B cell (primary cell): ENCODE measurements at regions not wholly inside any gene's neighbourhood (a gene's known extent, or its start where the extent isn't known, plus 50 kb on each side); places are given as distances from the start of the nearest gene placed in this dataset.
"Not testable (repeated sequence)": the region's sequence is repeated elsewhere in the genome, so short reads cannot be mapped to it uniquely, and the experiment has no call there.

ENCODE experiments used
- ATAC-seq: fragments of 200-7000 bp; cut with Tn5 transposase; one replicate; pipeline ENCODE4 v1.10.0; 2021; ENCODE audit warnings: low read depth, mild to moderate bottlenecking, moderate number of reproducible peaks, moderate library complexity
- CTCF ChIA-PET: fragments of 350-600 bp; sonication (Branson Sonifier 250); formaldehyde crosslinking; loops from one replicate; lab custom pipeline; 2021; ENCODE audit warnings: antibody characterized with exemption, inconsistent platforms; lab: Charles Lee
- POLR2A ChIA-PET: fragments of 350-600 bp; sonication (Branson Sonifier 250); formaldehyde crosslinking; loops from one replicate; lab custom pipeline; 2021; ENCODE audit warnings: antibody characterized with exemption; lab: Charles Lee
- DNase-seq: peaks from one replicate; pipeline ENCODE4 v3.0.0; 2013
- H2AFZ ChIP-seq: 2 replicates; pipeline ENCODE4 v1.6.1; 2012; ENCODE audit warnings: mild to moderate bottlenecking, low read depth, low read length; ENCODE audit not compliant: insufficient read depth, poor library complexity, severe bottlenecking
- H3K27ac ChIP-seq, 2 donors: 1 replicate in 1 of 2; 2 replicates in 1 of 2; pipeline ENCODE4 v1.5.1; 2012 to 2013; ENCODE audit warnings: low read length in 2 of 2, mild to moderate bottlenecking in 2 of 2, moderate library complexity in 1 of 2
- H3K27me3 ChIP-seq, 4 experiments: fragments of 200-600 bp in 1 of 4; sonication (generic) in 1 of 4; replicated peaks in 1 of 4; 1 replicate in 2 of 4; 2 replicates in 2 of 4; pipeline versions ENCODE4 v1.6.1 to v1.7.0; 2013 to 2016; ENCODE audit warnings: low read length in 3 of 4, mild to moderate bottlenecking in 2 of 4, mixed read lengths in 1 of 4, moderate library complexity in 1 of 4; ENCODE audit not compliant: insufficient read depth in 4 of 4, control insufficient read depth in 3 of 4; ENCODE audit errors: control extremely low read depth in 1 of 4
- H3K36me3 ChIP-seq, 2 experiments: replicated peaks in 1 of 2; 1 replicate in 1 of 2; 2 replicates in 1 of 2; pipeline versions ENCODE4 v1.6.1 to v1.7.1; 2013; ENCODE audit warnings: low read length in 1 of 2; ENCODE audit not compliant: insufficient read depth in 2 of 2, control insufficient read depth in 1 of 2; ENCODE audit errors: control extremely low read depth in 1 of 2, extremely low read depth in 1 of 2
- H3K4me1 ChIP-seq, 2 donors: fragments of 200-600 bp in 1 of 2; sonication (generic) in 1 of 2; 1 replicate in 1 of 2; 2 replicates in 1 of 2; pipeline versions ENCODE4 v1.5.1 to v1.6.1; 2013 to 2017; ENCODE audit warnings: low read length in 2 of 2; ENCODE audit not compliant: control insufficient read depth in 2 of 2, insufficient read depth in 2 of 2
- H3K4me2 ChIP-seq: replicated peaks from 2 replicates; pipeline ENCODE3; 2012; ENCODE audit warnings: mild to moderate bottlenecking, low read depth, low read length; ENCODE audit not compliant: poor library complexity, severe bottlenecking
- H3K4me3 ChIP-seq, 5 experiments: fragments of 200-600 bp in 1 of 5; sonication (generic) in 1 of 5; 1 replicate in 3 of 5; 2 replicates in 2 of 5; pipeline versions ENCODE4 v1.5.1 to v1.7.0; 2011 to 2016; ENCODE audit warnings: low read length in 4 of 5, mild to moderate bottlenecking in 4 of 5, low read depth in 2 of 5, control low read depth in 1 of 5, moderate library complexity in 1 of 5; ENCODE audit not compliant: insufficient read depth in 1 of 5; ENCODE audit errors: control extremely low read depth in 1 of 5, extremely low read depth in 1 of 5
- H3K79me2 ChIP-seq: fragments of 200-600 bp; sonication (generic); one replicate; pipeline ENCODE4 v1.6.0; 2016; ENCODE audit warnings: low read length; ENCODE audit not compliant: control insufficient read depth, insufficient read depth
- H3K9ac ChIP-seq: fragments of 200-600 bp; sonication (generic); 2 replicates; pipeline ENCODE4 v1.6.1; 2017; ENCODE audit warnings: mild to moderate bottlenecking, low read length, moderate library complexity
- H3K9me3 ChIP-seq, 3 donors: one replicate each; pipeline versions ENCODE4 v1.6.1 to v1.7.1; 2013; ENCODE audit warnings: low read length in 2 of 3; ENCODE audit not compliant: control insufficient read depth in 2 of 3, insufficient read depth in 1 of 3; ENCODE audit errors: control extremely low read depth in 1 of 3
- H4K20me1 ChIP-seq: 2 replicates; pipeline ENCODE4 v1.6.0; 2012; ENCODE audit warnings: mild to moderate bottlenecking, low read length; ENCODE audit not compliant: insufficient read depth, control insufficient read depth, poor library complexity, severe bottlenecking
- H3K27ac Mint-ChIP-seq: one replicate; pipeline ENCODE4 v1.8.0; 2021; ENCODE audit warnings: mixed read lengths
- H3K27me3 Mint-ChIP-seq: one replicate; pipeline ENCODE4 v1.8.0; 2021; ENCODE audit warnings: mixed read lengths
- H3K4me1 Mint-ChIP-seq: one replicate; pipeline ENCODE4 v1.8.0; 2021; ENCODE audit warnings: mixed read lengths
- H3K4me3 Mint-ChIP-seq: one replicate; pipeline ENCODE4 v1.8.0; 2021; ENCODE audit warnings: mixed read lengths
- H3K9me3 Mint-ChIP-seq: one replicate; pipeline ENCODE4 v1.8.0; 2022; ENCODE audit warnings: mixed read lengths; ENCODE audit not compliant: insufficient read depth
- EZH2 ChIP-seq: IDR thresholded peaks from 2 replicates; pipeline ENCODE4 v1.6.1; 2012; ENCODE audit warnings: borderline replicate concordance, low read depth, mild to moderate bottlenecking, moderate library complexity, low read length; ENCODE audit not compliant: insufficient read depth, poor library complexity, severe bottlenecking
- WGBS: methylation state at CpG from one replicate; pipeline ENCODE4 v1.1.5; 2013; ENCODE audit warnings: missing lambda C conversion rate; ENCODE audit not compliant: insufficient coverage; 5-methylcytosine and 5-hydroxymethylcytosine counted together
- intact Hi-C: fragments of 100-400 bp; cut with micrococcal nuclease; formaldehyde crosslinking; loops from one replicate; pipeline ENCODE4 v1.10.0; 2022
- TF ChIP-seq, protein P1 (sequence below): fragments of 200-600 bp; IDR thresholded peaks from one replicate; pipeline ENCODE4 v1.8.0; 2022; ENCODE audit warnings: antibody characterized with exemption, mild to moderate bottlenecking

DNA sequence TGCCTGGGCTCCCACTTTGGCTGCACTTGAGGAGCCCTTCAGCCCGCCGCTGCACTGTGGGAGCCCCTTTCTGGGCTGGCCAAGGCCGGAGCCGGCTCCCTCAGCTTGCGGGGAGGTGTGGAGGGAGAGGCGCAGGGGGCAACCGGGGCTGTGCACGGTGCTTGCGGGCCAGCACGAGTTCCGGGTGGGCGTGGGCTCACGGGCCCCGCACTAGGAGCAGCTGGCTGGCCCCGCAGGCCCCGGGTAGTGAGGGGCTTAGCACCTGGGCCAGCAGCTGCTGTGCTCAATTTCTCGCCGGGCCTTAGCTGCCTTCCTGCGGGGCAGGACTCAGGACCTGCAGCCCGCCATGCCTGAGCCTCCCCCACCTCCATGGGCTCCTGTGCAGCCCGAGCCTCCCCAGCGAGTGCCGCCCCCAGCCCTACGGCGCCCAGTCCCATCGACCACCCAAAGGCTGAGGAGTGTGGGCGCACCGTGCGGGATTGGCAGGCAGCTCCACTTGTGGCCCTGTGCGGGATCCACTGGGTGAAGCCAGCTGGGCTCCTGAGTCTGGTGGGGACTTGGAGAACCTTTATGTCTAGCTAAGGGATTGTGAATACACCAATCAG lies 79.9 kb upstream of the HMGA2 start:
- intact Hi-C loops, H3K27ac Mint-ChIP-seq, H3K27ac ChIP-seq, H4K20me1 ChIP-seq, H2AFZ ChIP-seq, H3K36me3 ChIP-seq, DNase-seq, H3K9me3 ChIP-seq, H3K4me3 ChIP-seq, H3K9ac ChIP-seq, H3K9me3 Mint-ChIP-seq, ATAC-seq, POLR2A ChIA-PET, H3K79me2 ChIP-seq, H3K4me3 Mint-ChIP-seq, H3K4me2 ChIP-seq, CTCF ChIA-PET: not testable (repeated sequence)
- Histone ChIP-seq H3K4me1 (peaks cover 4 to 12% of the 10 kb centered on the region in 2 donors), H3K27me3 (peaks cover 0 to 14% (median 1%) of the 10 kb centered on the region in 4 experiments)
- WGBS: 97% methylated on average over 18 of the region's 30 CpGs
- Mint-ChIP-seq H3K27me3 (peaks cover 52% of the 10 kb centered on the region), H3K4me1 (peaks cover 16% of the 10 kb centered on the region)

DNA sequence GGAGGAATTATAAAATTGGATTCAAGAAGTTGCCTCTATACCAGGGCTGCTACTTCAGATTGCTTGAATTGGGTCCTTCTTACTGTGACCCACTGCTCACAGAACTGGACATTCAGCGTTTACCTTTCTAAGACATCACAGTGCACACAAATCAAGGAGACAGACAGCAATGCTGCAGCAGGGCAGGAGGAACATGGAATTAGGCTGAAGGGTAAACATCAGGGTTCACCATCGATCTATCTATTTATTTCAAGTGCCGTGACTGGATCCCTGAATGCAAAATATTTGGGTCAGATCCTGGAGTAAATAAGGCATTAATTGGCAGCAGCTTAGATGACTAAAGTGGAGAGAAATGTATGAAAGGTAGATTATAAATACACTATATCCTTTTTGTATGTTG lies 76.9 kb upstream of the HMGA2 start:
- H3K36me3 ChIP-seq: no peaks in the 10 kb centered on the region
- H3K4me2 ChIP-seq: no peak overlapping the region
- no peaks in the 10 kb centered on the region for H4K20me1 ChIP-seq
- H3K27me3 ChIP-seq: peaks cover 0 to 4% (median 1%) of the 10 kb centered on the region in 4 experiments
- Mint-ChIP-seq H3K27me3 (peaks cover 41% of the 10 kb centered on the region), H3K4me3 (no peak overlapping the region), H3K4me1 (no peaks in the 10 kb centered on the region), H3K27ac (no peak overlapping the region), H3K9me3 (no peaks in the 10 kb centered on the region)
- no peak overlapping the region for H2AFZ ChIP-seq
- H3K9ac ChIP-seq: no peak overlapping the region
- H3K4me3 ChIP-seq: no peak overlapping the region
- H3K9me3 ChIP-seq: peaks cover 0 to 3% (median 0%) of the 10 kb centered on the region in 3 donors
- CTCF ChIA-PET: no interaction called here
- H3K4me1 ChIP-seq: no peaks in the 10 kb centered on the region
- intact Hi-C loops: no loop called here
- H3K79me2 ChIP-seq: no peaks in the 10 kb centered on the region
- POLR2A ChIA-PET: no interaction called here
- ATAC-seq (no peak), DNase-seq (no peak)
- no peak overlapping the region for H3K27ac ChIP-seq
- no peak for TF ChIP-seq EZH2
- TF ChIP-seq, protein P1, sequence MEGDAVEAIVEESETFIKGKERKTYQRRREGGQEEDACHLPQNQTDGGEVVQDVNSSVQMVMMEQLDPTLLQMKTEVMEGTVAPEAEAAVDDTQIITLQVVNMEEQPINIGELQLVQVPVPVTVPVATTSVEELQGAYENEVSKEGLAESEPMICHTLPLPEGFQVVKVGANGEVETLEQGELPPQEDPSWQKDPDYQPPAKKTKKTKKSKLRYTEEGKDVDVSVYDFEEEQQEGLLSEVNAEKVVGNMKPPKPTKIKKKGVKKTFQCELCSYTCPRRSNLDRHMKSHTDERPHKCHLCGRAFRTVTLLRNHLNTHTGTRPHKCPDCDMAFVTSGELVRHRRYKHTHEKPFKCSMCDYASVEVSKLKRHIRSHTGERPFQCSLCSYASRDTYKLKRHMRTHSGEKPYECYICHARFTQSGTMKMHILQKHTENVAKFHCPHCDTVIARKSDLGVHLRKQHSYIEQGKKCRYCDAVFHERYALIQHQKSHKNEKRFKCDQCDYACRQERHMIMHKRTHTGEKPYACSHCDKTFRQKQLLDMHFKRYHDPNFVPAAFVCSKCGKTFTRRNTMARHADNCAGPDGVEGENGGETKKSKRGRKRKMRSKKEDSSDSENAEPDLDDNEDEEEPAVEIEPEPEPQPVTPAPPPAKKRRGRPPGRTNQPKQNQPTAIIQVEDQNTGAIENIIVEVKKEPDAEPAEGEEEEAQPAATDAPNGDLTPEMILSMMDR: no peak
- 100% methylated on average over 1 of the region's 3 CpGs for WGBS
